ENCODE measurements at regions not wholly inside any gene's neighbourhood (a gene's known extent, or its start where the extent isn't known, plus 50 kb on each side); places are given as distances from the start of the nearest gene placed in this dataset.

DNA sequence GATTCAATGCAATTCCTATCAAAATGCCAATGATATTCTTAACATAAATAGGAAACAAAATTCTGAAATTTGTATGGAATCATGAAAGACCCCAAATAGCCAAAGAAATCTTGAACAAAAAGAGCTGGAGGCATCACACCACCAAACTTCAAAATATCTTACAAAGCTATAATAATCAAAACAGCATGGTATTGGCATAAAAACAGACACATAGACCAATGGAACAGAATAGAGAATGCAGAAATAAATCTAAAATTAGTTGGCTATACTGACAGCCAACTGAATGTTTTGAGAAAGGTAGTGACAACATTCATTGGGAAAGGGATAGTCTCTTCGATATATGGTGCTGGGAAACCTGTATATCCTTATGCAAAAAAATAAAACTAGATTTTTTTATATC lies 121.9 kb upstream of the ASCC3 start:
- intact Hi-C loops (cut with DNase I), result no loop called here
- DNase-seq (ENCODE audit: low spot score), result no peak

DNA sequence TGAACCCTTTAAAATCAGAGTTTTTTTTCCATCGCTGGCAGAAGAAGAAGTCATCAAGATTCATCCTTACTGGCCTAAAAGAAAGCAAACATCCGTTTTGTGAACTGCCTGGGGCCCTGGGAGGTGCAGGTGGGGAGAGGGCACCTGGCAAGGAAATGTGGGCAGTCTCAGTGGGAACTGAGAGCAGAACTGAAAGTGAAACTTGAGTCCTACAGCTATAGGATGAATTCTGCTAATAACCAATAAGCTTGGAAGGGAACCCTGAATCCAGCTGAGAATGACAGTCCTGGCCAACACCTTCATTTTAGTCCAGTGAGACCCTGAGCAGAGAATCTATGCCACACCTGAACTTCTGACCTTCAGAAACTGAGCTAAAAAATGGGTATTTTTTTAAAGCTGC lies 130.1 kb upstream of the ASCC3 start:
- DNase-seq (ENCODE audit: low spot score), result no peak
- intact Hi-C loops (cut with DNase I), result no loop called here

DNA sequence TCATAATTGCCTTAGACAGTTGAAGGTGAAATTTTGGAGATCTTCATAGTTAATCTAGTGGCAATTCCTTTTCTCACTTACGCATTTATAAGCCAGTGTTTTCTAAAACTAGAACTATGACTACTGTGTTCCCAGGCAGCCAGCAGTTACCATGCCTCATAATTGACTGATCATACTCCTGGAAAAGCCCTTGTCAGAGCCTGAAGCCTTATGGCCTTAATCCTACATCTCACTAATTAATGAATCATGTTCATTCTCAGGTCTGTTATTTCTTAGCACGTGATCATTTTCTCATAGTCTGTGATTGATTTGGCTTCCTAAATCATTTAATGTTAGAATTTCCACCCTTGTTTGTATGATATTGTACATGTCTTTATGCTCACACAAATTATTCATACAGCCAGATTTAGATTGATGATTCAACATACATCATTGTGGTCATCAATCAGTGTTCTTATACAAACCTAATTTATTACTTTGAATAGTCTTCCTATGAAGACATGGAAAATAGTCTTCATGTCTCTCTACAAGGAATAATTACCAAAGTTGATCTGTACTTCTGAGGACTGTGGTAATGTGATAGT lies 132.6 kb upstream of the ASCC3 start:
- DNase-seq (ENCODE audit: low spot score), result no peak
- intact Hi-C loops (cut with DNase I), result no loop called here

DNA sequence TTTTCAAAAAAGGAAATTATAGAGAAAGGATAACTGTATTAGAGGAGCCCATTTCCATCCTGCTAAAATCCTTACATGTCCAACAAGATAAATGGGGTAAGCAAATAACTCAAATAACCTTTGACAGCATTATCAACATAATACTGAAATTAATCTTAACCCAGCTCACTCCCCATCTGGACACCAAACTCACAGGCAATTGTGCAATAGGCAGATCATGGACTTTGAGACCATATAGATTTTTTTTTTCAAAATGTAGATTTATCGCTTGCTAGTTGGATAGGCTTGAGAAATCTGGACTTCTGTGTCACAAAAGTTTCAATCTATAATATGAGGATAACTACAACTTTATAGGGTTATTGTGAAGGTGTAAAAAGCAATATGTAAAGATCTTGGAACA lies 134.4 kb upstream of the ASCC3 start:
- intact Hi-C loops (cut with DNase I), result no loop called here
- no peak for DNase-seq (ENCODE audit: low spot score)

DNA sequence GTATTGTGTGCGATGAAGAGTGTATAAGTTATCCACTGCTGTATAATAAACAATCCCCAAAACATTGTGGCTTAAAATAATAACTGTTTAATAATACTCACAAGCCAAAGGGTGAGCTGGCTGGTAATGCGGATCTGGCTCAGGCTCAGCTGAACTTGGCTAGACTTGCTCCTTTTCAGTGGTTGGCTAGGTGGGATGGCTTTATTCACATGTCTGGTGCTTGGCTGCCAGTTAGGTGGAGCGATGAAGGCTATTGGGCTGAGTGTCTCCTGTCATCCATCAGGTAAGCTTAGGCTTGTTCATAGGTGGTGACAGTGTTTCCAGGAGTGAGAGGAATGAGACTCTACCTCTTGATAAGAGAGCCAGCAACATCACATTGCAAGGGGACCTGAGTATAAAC lies 135.0 kb upstream of the ASCC3 start:
- intact Hi-C loops (cut with DNase I), result no loop called here

DNA sequence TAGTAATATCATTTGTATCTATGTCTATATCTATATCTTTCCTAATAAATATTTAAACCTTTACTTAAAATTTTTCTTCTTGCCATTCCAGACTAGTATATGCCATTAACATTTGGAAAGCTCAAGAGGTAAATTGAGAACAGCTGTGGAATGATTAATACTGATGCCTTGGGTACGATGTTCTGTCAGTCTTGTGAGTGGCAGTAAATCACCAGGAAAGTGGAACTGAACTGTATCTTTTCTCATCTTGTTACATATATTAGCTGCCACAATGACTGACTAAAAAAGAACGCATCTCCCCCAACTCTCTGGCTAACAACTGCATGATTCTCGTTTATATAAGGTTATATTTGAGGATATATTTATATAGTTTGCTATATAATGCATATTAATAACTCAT lies 137.0 kb upstream of the ASCC3 start:
- DNase-seq (ENCODE audit: low spot score), result no peak
- intact Hi-C loops (cut with DNase I), result no loop called here

More for the DNA sequence above, 135.0 kb upstream of the ASCC3 start:
- DNase-seq (ENCODE audit: low spot score), result no peak

DNA sequence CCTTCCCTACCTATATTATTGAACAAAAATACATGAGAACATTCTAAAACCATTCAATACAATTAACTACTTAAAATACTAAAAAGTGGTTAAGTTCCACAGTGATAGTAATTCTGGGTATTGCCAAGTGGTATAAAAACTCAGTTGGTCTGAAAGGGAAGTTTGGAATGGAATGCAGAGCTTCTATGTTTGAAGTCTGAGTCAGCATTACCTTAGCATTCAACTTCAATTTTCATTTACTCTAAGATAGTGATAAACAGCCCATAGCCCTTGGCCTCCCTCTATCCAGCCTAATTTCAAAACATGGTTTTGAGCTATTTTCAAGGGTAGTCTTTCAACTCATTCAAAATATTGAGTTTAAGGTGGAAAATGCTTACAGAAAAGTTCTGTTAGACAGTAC lies 140.4 kb upstream of the ASCC3 start:
- intact Hi-C loops (cut with DNase I), result no loop called here
- no peak for DNase-seq (ENCODE audit: low spot score)

DNA sequence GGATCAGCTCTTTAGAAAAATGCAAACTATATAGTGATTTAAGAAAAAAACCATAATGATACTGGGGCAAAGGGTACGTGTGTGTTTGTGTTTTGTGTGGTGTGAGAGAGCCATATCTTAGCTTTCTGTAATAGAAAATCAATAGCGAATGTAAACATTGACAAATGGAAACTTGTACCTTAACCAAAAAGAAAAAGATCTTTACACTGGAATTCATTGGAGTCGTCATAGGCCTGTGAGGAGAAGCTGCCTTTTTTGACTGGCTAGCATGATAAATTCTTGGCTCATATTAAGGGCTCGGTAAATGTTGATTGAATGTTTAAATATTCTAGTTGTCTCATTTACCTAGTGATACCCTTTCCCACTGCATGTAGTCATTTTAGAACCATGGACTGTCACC lies 161.8 kb upstream of the ASCC3 start:
- intact Hi-C loops (cut with DNase I), result no loop called here
- DNase-seq (ENCODE audit: low spot score), result no peak

DNA sequence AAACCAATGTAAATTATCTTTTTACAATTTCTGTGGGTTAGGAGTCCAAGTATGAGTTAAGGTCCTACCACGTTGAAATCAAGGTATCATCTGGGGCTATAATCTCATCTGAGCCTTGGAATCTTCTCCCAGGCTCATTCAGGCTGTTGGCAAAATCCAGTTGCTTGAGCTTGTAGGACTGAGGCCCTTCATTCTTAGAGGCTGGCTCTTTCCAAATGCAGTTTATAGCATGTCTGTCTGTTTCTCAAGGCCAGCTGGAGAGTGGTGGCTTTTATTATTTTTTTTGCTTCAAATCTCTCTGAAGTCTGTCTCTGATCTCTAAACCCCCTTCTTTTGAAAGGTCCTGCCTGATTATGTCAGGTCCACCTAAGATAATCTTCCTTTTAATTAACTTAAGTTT lies 177.2 kb upstream of the ASCC3 start:
- intact Hi-C loops (cut with DNase I), result no loop called here
- no peak for DNase-seq (ENCODE audit: low spot score)

DNA sequence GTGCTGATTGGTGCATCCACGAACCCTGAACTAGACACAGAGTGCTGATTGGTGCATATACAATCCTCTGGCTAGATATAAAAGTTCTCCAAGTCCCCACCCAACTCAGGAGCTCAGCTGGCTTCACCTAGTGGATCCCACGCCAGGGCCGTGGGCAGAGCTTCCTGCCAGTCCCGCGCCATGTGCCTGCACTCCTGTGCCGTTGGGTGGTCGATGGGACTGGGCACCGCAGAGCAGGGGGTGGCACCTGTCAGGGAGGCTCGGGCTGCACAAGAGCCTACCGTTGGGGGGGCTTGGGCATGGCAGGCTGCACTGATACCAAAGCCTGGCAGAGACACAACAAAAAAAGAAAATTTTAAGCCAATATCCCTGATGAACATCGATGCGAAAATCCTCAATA lies 185.4 kb upstream of the ASCC3 start:
- intact Hi-C loops (cut with DNase I), result no loop called here
- DNase-seq (ENCODE audit: low spot score), result no peak

DNA sequence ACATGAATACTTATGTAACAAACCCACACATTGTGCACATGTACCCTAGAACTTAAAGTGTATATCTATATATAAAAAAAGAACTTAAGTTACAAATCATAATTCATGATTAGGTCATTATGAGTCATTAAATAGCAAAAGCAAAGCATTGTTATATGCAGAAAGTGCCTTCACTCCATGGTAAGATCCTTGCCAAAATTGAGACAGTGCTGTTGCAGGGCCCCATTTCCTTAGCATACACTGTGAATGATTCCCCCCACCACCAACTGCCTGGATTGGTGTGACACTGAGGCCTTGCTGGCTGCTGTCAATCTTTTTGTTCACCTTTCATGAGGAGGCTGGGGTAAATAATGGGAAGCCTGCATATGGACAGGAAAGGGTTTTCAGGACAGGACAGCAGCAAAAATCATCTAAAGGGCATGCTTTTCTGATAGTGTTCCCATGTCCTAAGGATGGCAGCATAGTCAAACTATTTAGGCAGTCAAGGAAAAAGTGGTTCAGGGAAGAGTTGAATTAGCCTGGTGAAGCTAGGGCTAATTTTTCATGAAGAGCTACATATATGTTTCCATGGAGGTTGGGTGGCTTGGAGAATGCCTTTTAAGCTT lies 188.2 kb upstream of the ASCC3 start:
- intact Hi-C loops (cut with DNase I), result no loop called here

DNA sequence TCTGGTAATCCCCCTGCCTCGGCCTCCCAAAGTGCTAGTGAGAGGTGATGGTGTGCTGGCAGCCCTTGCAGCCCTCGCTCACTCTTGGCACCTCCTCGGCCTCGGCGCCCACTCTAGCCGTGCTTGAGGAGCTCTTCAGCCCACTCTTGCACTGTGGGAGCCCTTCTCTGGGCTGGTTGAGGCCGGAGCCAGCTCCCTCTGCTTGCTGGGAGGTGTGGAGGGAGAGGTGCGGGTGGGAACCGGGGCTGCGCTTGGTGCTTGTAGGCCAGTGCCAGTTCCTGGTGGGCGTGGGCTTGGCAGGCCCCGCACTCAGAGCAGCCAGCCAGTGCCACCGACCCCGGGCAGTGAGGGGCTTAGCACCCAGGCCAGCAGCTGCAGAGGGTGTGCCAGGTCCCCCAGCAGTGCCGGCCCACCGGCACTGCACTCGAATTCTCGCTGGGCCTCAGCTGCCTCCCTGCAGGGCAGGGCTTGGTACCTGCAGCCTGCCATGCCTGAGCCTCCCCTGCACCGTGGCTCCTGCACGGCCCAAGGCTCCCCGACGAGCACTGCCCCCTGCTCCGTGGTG lies 189.0 kb upstream of the ASCC3 start:
- no peak for DNase-seq (ENCODE audit: low spot score)
- intact Hi-C loops (cut with DNase I), result no loop called here

More for the DNA sequence above, 188.2 kb upstream of the ASCC3 start:
- no peak for DNase-seq (ENCODE audit: low spot score)

DNA sequence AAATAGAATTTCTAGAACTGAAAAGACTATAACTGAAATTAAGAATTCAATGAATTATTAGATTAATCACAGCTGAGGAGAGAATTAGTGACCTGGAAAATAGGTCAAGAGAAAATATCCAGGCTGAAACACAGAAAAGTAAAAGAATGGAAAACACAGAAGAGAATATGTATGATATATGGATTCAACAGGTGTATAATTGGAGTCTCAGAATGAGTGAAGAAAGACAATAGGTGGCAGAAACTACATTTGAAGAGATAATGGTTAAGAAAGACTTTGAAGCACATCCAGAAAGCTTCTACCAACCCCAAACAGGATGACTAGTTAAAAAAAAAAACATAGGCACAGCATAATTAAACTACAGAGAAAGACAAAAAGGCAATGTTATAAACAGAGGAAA lies 196.2 kb upstream of the ASCC3 start:
- DNase-seq (ENCODE audit: low spot score), result no peak

DNA sequence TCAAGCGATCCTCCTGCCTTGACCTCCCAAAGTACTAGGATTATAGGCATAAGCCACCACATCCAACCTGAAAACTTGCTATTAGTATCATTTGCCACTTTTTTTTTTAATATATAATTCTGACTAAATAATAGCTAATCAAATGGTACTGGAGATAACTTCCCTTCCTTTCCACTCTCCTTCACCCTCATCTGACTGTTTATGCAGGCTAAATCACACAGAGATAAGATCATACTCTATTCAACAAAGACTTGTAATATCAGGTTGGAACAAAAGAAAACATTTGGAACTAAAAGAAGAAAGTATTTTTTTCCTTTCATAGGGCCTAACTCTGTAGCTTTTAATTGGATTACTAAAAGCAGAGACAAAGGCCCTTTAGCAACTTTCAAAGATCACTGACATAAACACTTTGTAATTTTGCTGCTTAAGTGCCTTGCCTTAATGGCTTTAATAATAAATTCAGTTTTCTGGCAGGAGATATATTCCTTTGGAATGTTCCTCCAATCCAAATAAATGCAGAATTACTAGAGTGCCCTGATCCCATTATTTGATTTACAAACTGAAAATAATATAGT lies 198.7 kb upstream of the ASCC3 start:
- no peak for DNase-seq (ENCODE audit: low spot score)
- intact Hi-C loops (cut with DNase I), result no loop called here

More for the DNA sequence above, 196.2 kb upstream of the ASCC3 start:
- intact Hi-C loops (cut with DNase I), result no loop called here

DNA sequence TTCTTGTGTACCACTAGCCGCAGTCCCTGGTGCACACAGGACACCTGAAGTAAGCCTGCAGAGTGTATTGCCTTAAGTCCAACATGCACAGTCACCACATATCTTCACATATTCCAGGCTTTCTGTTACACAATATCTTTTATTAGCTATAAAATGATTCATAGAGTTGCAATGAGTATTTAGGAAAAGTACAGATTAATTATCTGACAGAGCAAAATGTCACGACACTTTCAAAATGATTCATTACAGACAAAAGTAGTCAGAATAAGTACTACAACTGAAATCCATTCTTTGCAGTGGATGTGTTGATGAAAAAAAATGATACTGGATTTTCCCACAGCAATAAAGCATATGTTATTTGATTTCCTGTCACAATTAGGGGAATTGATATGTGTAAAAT lies 199.5 kb upstream of the ASCC3 start:
- no peak for DNase-seq (ENCODE audit: low spot score)
- intact Hi-C loops (cut with DNase I), result no loop called here

DNA sequence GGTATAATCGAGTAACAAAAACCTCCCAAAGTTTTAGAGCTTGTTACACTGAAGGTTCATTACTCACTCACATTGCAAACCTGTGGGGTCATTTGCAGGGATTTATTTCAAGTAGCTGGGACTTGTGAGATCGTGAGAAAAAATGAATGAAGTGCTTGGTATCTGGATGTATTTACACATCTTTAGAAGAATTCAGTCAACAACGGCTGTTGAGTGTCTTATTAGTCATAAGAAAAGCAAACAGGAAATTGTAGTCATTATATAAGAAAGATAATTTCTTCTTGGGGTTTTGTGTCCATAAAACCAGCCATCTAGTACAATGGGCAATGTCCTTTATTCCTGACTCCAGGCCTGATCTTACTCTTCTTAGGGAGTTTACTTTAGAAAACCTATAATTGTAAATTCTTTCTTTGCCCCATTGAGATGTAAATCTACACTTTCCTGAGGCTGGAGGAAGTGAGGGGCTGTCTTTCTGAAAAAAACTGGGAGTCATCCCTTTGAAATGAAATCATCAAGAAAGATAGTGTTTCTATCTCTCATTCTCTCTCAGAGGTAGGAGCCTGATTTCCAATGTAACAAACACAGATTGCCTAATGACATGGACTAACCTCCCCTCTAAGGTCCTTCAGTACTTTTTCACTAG lies 202.5 kb upstream of the ASCC3 start:
- no peak for DNase-seq (ENCODE audit: low spot score)
- intact Hi-C loops (cut with DNase I), result no loop called here

DNA sequence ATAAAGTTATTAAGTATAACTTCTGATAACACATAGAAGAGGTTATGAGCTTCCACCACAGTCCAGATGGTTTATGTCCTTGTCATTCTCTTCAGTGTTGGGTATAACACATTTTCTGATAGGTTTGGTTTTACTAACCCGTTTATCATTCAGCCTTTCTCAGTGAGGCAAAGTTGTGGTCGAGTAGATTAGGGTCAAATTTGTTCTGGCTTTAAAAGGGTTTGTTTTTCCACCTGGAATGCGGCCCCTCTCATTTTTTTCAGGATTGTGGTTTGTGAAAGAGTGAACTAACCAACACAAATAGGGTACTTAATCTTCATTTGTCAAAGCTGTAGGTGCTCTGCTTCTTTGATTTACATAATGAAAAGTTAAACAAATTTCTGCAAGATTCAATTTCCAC lies 204.2 kb upstream of the ASCC3 start:
- intact Hi-C loops (cut with DNase I), result no loop called here
- DNase-seq (ENCODE audit: low spot score), result no peak

DNA sequence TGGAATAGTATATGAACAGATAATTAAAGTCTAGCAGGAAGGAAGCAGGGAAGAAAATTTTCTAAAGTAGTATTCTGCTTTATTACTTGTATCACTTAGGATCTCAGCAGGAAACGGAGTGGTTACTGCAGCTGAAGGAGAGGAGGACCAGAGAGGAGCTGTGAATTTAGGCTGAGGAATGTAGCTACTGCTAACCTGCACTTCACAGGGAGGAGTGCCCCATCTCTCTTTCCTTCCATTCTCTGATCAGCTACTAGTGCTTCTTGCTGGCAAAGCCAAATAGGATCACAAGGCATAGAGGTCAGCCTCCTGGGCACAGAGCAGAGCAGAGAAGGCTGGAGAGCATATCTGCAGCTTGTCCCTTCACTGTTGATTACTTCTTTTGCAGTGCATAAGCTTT lies 205.3 kb upstream of the ASCC3 start:
- intact Hi-C loops (cut with DNase I), result no loop called here
- no peak for DNase-seq (ENCODE audit: low spot score)

DNA sequence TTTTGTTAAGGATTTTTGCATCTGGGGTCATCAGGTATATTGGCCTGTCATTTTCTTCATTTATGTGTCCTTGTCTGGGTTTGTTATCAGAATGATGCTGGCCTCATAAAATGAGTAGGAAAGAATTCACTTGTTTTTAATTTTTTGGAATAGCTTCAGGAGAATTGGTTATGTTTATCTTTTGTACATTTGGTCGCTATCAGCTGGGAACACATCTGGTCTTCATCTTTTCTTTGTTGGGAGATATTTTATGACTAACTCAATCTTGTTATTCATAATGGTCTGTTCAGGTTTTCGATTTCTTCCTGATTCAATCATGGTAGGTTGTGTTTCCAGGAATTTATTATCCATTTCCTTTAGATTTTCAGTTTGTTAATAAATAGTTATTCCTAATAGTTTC lies 207.5 kb upstream of the ASCC3 start:
- DNase-seq (ENCODE audit: low spot score), result no peak
- intact Hi-C loops (cut with DNase I), result no loop called here

DNA sequence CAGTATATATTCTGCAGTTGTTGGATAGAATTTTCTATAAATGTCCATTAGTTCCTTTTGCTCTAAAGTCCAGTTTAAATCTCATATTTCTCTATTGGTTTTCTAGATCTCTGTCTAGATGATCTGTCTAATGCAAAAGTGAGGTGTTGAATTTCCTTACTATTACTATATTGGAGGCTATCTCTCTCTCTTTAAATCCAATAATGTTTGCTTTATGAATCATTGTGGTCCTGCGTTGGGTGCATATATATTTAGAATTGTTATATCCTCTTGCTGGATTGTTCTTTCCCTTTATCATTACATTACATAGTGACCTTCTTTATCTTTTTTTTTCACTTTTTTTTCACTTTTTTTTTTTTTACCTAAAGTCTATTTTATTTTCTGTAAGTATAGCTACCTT lies 208.5 kb upstream of the ASCC3 start:
- intact Hi-C loops (cut with DNase I), result no loop called here
- DNase-seq (ENCODE audit: low spot score), result no peak

DNA sequence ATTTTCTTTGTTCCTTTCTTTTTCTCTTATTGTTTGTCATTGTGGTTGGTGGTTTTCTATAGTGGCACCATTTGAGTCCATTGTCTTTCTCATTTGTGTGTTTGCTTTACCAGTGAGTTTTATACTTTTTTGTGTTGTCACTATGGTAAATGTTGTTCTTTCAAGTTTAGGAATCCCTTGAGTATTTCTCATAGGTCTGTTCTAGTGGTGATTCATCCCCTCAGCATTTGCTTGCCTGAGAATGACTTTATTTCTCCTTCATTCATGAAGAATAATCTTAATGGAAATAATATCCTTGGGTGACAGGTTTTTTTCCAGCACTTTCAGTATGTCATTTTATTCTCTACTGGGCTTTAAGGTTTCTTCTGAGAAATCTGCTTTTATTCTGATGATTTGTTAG lies 209.2 kb upstream of the ASCC3 start:
- intact Hi-C loops (cut with DNase I), result no loop called here
- no peak for DNase-seq (ENCODE audit: low spot score)

Data from posterior vena cava (tissue), 2 donors.